HG02642 (cell line): ENCODE measurements at regions not wholly inside any gene's neighbourhood (a gene's known extent, or its start where the extent isn't known, plus 50 kb on each side); places are given as distances from the start of the nearest gene placed in this dataset.
"Not testable (repeated sequence)": the region's sequence is repeated elsewhere in the genome, so short reads cannot be mapped to it uniquely, and the experiment has no call there.

Experiments
- ATAC-seq: cut with Tn5 transposase; IDR thresholded peaks from one replicate; pipeline ENCODE4 v1.9.1; 2021; ENCODE audit warnings: mild to moderate bottlenecking; ENCODE audit not compliant: unreplicated experiment, poor library complexity

DNA sequence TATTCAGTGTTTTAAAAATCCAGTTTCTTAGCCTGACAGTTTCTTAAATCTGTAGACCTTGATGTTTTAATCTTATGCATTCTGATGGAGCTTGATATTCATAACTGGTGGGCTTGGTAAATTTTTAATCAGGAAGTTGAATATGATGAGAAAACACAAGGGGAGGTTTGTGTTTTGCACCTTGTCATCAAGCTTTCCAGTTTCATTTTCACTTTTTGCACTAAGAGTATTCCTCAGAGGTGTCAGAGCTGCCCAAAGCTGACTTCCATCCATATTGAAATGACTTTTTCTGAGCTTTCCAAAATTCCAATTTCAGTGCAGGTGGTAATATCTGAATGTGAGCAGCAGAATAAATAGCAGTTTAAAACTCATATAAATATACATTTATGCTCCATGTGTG is 555.0 kb upstream of the RBFOX1 start:
- no peak for ATAC-seq

DNA sequence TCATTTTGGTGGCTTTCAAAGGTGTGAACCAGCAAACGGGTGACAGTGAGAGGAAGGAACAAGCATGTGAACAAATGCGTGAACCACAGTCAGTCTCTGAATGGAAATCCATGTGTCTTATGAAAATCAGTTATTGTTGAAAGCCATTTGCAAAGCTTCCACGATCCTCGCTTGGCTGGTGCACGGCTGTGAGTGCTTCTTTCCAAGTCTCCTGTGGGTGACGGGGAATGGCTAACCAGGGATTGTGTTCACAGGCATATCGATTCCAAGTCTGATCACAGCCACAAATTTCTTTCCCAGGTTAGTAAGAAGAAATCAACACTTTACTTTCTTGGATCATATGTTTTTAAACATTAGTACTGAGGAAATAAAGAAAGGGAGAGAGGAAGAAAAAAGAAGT is 556.9 kb upstream of the RBFOX1 start:
- ATAC-seq, result no peak

DNA sequence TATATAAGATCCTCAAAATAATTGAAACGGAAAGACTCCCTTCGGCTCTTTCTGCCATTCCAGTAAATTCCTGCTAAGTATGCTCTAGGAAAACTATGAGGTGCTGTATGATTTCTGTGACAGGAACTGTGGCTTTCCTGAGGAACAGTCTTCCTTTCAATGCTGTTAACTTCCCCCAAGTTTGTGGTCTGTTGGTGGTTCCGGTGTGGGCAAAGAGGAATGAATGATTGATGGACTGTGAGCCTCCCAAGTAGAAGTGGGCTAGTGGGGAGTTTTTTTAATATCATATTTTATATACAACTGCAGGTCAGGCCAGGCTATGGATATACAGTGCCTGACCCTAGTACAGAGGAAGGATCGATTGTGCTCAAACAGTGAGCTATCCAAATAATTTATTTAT is 560.7 kb upstream of the RBFOX1 start:
- ATAC-seq, result no peak

DNA sequence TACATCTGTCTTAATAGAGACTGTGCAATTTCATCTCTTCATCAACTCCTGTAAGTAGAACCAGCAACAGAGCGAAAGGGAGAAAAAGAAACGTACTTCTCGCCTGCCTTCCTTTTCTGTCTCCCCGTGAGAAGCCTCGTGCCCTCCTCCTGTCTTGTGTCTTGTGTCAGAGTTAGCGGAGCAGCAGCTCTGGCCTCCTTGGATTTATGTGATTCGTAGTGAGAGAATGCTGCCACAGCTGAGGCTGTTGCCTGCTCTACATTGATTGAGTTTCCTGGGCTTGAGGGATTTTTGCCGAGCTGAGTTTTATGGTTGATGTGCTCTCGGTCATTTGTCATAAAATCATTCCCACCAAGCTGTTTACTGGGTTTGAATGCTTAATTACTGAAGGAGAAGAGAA is 579.1 kb upstream of the RBFOX1 start:
- no peak for ATAC-seq

DNA sequence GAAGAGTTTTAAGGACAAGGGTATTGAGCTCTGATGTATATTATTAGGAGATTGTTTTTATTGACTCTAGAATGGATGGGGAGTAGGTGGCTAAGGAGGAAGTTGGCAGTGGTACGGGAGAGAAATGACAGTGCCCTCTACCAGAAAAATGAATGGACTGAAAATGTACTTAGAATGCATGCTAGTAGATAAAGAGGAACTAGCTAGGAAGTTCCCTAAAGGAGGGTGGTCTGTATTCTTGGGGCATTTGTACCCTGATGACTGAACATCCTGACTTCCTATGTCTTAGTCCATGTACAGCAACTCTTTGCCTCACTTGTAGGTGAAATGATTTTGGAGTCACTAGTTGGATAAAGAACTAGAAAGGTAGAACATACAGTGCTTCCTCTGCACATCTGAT is 581.5 kb upstream of the RBFOX1 start:
- ATAC-seq, result no peak

DNA sequence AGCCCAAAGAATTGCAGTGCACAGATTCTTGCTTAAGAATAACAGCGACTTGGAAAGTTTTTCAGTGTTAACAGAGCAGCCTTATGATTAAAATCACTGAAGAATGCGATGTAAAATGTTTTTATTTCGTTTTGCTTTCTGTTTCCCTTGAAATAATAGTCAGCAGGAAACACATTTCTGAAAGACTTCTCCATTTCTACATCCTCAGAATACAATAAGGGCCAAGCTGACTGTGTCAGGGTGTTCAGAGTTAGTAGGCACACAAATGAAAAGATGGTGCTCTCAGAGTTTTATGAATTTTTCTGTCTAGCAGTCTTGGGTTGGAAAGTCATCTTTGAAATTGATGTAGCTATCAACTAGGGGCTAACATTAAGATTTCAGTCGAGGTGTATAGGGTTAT is 582.9 kb upstream of the RBFOX1 start:
- no peak for ATAC-seq

DNA sequence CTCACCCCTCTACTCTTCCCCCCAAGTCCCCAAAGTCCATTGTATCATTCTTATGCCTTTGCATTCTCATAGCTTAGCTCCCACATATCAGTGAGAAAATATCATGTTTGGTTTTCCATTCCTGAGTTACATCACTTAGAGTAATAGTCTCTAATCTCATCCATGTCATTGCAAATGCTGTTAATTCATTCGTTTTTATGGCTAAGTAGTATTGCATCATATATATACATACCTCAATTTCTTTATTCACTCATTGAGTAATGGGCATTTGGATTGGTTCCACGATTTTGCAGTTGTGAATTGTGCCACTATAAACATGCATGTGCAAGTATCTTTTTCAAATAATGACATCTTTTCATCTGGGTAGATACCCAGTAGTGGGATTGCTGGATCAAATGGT is 596.3 kb upstream of the RBFOX1 start:
- not testable (repeated sequence) for ATAC-seq

DNA sequence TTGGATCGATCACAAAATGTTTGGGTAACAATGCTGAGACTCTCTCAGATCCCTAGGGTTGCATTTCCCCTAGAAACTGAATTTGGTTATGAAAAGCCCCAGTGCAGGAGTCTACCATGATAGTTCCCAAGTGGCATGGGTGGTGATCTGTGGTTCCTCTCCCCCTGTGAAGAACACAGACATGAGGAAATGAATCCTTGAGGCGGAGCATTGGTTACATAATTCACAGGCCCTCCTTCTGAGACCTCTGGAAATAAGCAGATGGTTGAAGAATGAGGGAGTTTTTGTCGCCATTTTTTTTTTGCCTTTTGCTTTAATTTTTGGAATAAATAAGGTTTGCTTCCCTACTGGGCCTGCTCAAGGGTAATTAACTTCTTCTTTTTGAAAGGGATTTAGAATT is 597.0 kb upstream of the RBFOX1 start:
- ATAC-seq, result no peak

DNA sequence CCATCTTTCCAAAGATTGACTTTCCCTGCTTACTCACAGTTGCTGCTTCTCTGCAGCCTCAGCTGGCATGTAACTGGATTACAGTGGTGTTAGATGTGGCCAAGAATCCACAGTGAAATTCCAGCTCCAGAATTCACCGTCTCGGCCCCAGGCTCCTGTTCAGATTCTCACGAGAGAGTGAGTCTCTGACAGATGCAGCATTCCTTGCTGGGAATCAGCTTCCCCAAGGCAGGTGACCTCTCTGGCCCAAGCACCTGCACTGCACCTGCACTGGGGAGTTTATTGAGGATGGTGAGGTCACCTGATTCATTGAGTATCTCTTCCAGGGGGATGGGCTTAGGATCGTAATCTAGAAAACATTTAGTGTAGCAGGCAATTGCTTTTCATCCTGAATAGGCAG is 600.5 kb upstream of the RBFOX1 start:
- ATAC-seq, result no peak

DNA sequence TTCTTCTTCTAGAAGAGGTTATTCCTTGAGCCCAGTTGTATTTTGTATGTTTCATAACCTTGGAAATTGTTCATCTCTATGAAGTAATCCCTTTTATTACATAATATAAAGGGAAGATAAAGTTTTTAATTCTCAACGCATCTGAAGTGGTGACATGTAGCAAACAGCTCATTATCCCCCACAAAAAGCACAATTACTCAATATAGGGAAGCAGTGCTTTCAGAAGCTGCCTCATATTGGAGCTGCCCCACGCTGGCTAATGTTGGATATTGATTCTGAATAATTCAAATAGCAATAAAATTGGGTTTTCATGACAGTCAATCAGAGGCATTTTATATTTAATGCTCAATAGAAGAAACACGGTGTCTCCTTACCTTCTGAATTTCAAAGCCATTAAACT is 604.3 kb upstream of the RBFOX1 start:
- ATAC-seq, result no peak

DNA sequence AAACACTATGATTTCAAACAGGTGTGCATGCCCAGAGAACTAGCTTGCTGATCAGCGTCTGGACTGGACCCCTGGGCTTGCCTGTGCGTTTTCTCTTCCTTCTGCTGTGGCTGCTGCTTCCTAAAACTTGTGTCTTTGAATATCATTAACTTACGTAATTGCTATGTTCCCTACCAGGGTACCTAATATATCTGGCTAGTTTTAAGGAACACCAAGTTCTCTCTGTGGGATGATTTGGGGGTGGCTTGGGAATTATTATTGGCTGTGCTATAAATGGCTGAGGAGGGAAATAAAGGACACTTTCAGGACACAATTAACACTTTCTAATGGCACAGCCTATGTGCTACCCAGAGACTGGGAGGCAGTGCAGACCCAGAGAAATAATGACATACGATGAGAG is 606.0 kb upstream of the RBFOX1 start:
- no peak for ATAC-seq

DNA sequence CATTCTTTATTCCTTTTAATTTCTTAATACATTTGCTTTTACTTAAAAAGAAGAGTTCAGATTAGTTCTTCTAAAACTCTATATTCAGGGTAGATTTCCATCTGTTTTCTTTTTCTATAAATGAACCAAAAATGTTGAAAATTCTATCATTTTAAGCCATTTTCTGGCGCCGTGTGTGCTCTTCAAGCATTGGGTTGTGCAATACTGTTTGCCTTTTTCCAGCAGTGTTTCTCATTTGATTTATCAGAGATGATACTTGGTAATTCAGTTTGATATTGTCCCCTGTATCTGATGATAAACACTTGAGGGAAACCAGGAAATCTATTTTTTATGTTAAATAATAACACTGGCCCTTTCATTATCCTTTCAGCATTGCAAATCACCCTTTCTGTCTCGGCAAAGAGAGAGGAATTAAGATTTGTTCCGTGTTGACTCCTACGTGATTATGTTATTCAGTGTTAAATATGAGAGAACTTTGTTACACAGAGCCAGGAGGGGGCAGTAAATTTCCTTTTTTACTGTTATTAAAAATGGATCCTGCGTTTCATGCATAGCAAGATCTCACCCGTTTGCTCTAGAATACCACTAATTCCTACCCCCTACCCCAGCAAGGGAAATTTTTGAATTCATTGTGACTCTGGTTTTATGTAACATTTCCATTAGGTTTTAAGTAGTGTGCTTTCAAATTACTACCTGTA is 606.9 kb upstream of the RBFOX1 start:
- ATAC-seq, result no peak

DNA sequence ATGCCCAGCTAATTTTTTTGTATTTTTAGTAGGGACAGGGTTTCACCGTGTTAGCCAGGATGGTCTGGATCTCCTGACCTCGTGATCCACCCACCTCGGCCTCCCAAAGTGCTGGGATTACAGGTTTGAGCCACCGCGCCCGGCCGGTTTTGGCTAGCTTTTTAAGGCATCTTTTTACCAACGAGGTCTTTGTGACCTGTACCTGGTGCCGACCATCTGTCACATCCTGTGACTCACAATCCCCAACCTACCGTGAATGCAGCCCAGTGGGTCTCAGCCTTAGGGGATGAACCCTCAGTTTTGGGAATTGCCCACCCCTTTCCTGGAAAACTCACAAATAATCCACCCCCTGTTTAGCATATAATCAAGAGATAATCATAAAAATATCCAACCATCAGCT is 607.4 kb upstream of the RBFOX1 start:
- not testable (repeated sequence) for ATAC-seq

DNA sequence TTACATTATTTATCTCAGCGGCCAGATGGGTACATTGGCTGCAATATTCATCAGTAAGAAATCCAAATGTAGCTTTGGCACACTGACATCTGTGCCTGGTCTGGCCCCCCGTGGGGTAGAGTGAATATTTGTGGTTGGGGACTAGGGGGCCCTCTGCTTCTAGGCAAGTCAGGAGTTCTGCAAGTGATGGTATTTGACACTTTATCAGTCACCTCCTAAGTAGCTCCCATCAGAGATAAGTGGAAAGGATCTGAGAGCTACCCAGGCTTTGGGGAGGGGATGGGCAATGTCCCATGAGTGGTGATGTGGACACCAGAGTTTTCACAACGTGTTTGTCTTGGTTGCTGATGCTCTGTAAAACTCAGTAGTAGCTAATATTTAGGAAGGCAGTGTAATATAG is 609.9 kb upstream of the RBFOX1 start:
- ATAC-seq, result no peak

DNA sequence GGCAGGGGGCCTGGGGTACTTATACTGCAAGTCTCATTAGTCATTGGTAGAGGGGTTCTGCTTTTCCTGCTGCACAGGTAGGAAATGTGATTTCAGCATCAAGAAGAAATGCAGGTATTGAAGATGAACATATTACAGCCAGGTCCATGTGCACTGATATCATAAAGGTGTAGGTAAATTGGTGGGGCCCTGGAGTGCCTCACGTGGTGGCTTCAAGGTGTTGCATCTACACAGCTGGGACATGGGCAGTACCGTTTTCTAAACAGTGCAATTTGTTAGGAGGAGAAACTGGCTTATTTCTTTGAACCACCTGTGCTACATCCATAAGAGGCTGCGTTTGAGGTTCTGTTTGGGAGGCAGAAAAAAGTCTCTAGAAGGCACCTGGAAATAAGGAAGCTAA is 618.1 kb upstream of the RBFOX1 start:
- no peak for ATAC-seq

DNA sequence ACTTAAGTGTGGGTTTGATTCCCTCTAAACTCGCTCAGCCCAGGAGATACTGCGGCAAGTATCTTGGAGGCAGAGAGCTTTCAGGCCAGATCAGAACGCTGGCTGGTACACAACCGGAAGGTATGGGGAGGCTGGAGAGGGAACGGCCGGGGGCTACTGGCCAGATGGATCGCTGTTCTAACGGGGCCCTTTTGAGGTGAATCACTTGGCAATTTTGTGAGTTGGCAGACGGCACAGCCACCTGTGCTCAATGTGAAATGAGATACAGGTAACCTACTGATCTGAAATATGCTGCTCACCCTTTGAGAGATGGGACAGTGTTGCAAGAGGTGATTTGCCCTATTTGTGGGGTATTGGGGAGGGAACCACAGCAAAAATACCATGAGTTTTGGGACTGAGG is 622.9 kb upstream of the RBFOX1 start:
- ATAC-seq, result no peak

DNA sequence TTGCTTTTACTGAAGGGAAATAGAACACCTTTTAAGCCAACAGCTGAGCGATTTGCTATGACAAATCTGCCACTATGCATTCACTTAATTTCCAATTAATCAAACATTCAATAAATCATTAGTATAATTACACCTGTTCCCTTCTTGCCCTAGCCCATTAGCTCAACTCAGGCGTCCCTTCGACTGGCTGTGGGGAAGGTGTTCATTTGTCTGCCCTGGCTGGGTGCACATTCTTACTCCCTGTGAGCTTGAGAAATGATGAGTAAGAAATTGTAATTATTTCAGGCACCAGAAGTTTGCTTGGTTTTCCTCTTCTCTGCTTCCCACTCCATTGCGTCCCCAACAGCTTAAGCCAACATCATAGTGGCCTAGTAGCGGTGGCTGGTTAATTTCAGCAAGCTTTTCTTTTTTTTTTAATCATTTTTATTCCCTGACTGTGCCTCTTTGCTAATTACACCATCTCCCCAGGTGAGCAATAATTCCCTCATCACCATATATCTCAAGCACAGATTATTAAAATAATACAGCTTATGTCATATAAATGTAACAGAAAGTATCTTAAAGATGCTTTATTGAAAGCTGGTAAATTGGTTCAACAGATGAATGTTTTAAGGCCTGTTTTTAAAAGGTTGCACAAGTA is 623.9 kb upstream of the RBFOX1 start:
- no peak for ATAC-seq

DNA sequence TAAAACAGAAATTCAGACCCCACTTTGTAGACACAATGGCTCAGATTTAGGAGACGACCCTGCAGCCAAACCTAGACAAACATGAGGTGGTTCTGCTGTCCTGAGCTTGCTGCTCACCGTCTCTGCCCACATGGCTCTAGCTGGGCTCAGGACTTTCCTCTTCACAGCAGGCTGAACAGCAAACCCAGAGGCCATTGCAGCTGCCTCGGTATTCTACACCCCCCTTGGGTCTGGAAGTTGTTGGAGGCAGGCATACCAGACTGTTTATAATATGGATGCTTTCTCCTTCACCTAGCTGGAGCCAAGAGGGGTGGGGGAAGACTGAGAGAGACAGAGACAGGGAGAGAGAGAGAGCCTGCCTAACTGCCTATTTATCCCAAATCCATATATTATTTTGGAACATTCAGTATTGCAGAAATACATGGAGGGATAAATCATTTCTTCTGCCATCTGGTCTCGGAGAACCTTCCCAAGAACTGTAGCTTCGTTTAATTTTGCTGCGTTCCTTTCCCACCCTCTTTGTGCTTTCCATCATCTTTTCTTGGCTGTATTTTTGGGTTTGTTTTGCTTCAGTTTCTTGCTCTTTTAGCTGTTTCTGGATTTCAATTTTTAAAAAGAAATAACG is 628.2 kb upstream of the RBFOX1 start:
- ATAC-seq, result no peak

DNA sequence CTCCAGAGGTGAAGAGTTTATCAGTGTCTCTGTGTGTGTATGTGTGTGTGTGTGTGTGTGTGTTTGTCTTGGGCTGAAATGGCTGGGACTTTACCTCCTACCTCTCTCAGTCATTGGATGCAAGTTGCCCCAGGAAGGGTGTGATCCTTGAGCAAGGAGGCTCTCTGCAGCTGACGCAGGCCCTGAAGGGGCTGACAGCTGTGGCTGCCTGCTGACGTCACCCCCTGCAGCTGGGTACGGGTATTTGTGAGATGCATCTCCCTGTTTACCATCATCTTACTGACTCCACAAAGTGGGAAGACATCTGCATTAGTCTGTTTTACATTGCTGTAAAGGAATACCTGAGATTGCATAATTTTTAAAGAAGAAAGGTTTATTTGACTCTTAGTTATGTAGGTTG is 631.5 kb upstream of the RBFOX1 start:
- no peak for ATAC-seq

DNA sequence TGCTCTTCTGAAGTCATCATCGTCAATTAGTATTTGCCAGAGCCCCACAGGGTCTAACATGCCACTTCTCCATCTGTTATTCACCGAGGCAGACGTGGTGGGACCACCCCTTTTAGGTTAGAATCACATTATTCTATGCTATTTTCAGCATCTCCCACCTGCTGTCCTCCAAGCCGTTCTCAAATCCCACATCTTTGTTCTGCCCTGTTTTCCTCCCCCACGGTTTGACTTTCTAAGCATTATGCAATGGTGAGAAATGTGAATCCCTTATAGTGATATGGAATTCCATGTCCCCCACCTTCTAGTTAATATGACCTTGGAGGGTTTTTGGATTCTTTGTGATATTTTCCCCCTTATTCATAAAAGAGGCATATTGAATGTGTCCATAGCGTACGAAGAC is 634.1 kb upstream of the RBFOX1 start:
- no peak for ATAC-seq

DNA sequence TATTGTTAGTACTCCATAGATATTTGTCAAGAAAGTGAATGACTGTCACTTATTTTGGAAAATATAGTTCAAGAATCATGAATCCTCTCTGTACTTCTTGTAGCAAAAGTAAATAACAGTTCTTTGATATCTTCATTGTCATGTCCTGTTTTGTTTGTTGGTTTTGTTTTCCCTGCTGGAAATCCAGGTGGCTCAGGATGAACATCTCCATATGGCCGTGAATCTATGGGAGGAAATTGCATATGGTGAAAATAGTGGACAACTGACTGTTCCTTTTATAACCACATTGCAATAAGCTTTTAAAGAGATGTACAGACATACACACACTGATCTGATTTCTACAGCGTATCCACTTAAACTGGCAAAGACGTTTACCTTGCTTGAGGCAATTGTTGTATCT is 637.0 kb upstream of the RBFOX1 start:
- no peak for ATAC-seq

DNA sequence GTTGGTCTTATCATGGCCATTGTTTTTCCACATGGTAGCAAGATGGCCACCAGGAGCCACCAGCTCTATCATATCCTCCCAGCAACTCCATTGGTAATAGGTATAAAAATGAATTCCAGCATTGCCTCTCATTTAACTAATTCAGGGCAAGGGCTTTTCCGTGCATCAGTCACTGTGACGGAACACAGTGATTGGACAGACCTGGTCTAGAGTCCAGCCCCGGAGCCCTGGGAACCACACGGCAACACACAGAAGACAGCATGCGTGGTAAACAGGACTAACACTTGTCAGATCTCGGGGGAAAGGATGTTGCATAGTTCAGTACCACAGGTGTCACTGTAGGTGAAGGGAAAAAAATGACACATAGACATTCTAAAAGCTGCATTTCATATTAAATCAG is 638.0 kb upstream of the RBFOX1 start:
- ATAC-seq, result no peak
